HG03442 (cell line): ENCODE measurements at regions not wholly inside any gene's neighbourhood (a gene's known extent, or its start where the extent isn't known, plus 50 kb on each side); places are given as distances from the start of the nearest gene placed in this dataset.

Source experiments
- ATAC-seq: cut with Tn5 transposase; IDR thresholded peaks from one replicate; pipeline ENCODE4 v1.9.1; 2021; ENCODE audit warnings: mild to moderate bottlenecking, moderate library complexity; ENCODE audit not compliant: unreplicated experiment

GRCh38 chr7:136186281-136186680 lies 209.1 kb upstream of the MTPN start:
- ATAC-seq: no peak

GRCh38 chr7:136184719-136185118 lies 207.6 kb upstream of the MTPN start:
- ATAC-seq: no peak

- no peak for ATAC-seq
These were observed 206.8 kb upstream of the MTPN start for GRCh38 chr7:136183981-136184380.

GRCh38 chr7:136180984-136181383 lies 203.8 kb upstream of the MTPN start:
- no peak for ATAC-seq

GRCh38 chr7:136179851-136180721 lies 202.9 kb upstream of the MTPN start:
- no peak for ATAC-seq

GRCh38 chr7:136179154-136179553 lies 202.0 kb upstream of the MTPN start:
- no peak for ATAC-seq

GRCh38 chr7:136174477-136175125 lies 197.4 kb upstream of the MTPN start:
- no peak for ATAC-seq

- ATAC-seq: no peak
These were observed 196.7 kb upstream of the MTPN start for GRCh38 chr7:136173874-136174273.

- ATAC-seq: no peak
These were observed 194.1 kb upstream of the MTPN start for GRCh38 chr7:136171233-136171632.

GRCh38 chr7:136168821-136169220 lies 191.7 kb upstream of the MTPN start:
- ATAC-seq: no peak

GRCh38 chr7:136167991-136168390 lies 190.8 kb upstream of the MTPN start:
- no peak for ATAC-seq

GRCh38 chr7:136166521-136166920 lies 189.4 kb upstream of the MTPN start:
- ATAC-seq: no peak

- no peak for ATAC-seq
These were observed 186.2 kb upstream of the MTPN start for GRCh38 chr7:136163340-136163801.

GRCh38 chr7:136150311-136150710 lies 173.2 kb upstream of the MTPN start:
- no peak for ATAC-seq

GRCh38 chr7:136148920-136149319 lies 171.8 kb upstream of the MTPN start:
- ATAC-seq: no peak

- no peak for ATAC-seq
These were observed 169.8 kb upstream of the MTPN start for GRCh38 chr7:136146925-136147324.

- no peak for ATAC-seq
These were observed 167.0 kb upstream of the MTPN start for GRCh38 chr7:136144182-136144581.

GRCh38 chr7:136143271-136143670 lies 166.1 kb upstream of the MTPN start:
- no peak for ATAC-seq

- no peak for ATAC-seq
These were observed 165.4 kb upstream of the MTPN start for GRCh38 chr7:136142583-136142982.

- no peak for ATAC-seq
These were observed 163.3 kb upstream of the MTPN start for GRCh38 chr7:136140469-136140868.

GRCh38 chr7:136139417-136139816 lies 162.3 kb upstream of the MTPN start:
- no peak for ATAC-seq

GRCh38 chr7:136138991-136139390 lies 161.8 kb upstream of the MTPN start:
- ATAC-seq: no peak
